ENCODE measurements at regions not wholly inside any gene's neighbourhood (a gene's known extent, or its start where the extent isn't known, plus 50 kb on each side); places are given as distances from the start of the nearest gene placed in this dataset.

DNA sequence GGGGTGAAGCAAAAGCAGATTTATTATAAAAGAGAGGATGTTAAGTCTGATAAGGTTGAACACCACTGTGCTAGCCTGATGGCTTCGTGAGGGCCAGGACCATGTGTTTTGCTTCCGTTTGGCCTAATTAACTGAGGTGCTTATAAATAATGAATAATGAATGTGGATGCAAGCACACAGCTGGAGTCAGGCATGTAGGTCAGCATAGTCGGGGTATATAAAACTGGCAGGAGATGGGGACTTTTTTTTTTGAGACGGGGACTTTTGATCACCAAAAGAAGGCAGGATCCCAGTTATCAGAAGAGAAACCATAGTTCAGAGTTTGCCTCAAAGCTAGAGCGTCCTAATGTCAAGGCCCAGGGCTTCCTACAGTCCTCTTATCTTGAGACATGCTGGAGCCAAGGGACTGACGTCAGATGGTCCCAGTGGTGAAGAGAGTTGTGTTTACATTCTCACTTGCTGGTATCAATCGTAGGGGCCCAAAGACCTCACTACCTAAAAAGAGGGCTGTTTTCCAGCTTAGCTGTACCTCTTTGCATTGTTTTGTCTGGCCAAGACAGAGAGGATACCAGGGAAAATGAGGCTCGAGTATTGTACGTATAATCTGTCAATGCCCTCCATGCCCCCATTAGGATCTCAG is 50.4 kb downstream of the RTL9 start:
- DNase-seq (ENCODE audit: low read depth): no peak

DNA sequence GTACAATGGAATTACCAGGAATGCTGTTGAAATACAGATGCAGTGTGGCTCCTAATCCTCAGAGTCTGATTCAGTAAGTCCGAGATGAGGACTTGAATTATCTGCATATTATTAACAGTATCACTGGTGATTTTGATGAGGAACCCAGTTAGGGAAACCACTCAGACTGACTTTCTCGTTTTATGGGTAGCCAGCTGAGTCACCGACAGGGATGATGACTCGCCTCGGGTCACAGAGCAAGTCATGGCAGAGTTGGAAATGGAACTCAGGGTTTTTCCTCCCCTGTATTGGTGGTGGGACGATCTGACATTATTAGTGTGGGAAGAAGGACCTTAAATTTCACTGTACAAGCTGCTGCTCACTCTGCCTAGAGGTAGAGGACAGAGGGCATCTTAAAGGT is 51.3 kb downstream of the RTL9 start:
- no peak for DNase-seq (ENCODE audit: low read depth)

DNA sequence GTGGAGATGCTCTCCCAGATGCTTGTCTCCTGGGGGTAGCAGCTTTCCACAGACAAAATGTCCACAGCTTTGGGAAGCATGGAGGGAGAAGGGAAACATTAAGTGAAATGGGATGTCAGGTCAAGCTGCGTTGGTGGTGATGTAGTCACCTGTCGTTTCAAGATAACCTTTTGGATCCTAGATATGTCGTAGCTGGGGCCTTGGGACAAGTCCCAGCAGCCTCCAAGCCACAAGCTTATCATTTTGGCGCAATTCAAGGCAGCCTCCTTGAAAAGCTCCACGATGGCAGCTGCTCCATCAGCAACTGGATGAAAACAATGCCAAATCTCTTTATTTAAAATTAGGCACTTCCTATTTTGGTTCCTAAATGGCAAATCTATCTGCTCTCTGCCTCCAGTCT is 52.0 kb downstream of the RTL9 start:
- DNase-seq (ENCODE audit: low read depth): no peak

DNA sequence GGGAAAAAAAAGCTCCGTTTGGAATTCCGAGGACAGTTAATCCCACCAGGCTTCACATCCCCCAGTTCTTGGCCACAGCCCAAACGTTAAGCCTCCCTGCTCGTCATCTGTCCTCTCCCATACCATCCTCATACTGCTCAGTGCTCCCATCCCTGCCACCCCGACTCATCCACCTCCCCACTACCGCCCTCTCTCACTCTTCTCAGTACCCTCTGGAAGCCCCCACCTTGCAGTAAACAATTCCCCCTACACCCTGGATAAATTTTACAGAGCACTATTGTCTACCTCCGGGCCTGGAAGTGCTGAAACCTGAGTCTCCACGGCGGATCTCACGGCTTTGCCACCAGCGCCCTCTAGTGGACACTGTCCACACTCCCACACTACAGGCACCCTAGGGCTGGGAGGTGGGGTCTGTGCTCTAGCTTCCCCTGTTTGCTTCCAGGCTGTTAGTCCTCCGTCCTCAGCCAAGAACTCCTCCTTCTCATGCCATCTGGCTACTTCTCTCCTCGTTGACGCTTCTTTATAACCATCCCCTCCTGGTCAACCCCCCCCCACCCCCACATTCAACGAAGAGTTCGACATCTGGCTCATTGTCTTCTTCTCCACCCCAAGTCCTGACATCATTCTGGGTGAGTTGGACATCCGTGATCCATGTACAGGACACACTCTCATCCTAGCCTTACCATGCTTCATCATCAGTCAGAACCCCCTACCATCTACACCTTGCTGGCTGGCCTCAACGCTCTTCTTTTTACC is 54.5 kb downstream of the RTL9 start:
- DNase-seq (ENCODE audit: low read depth): peak; percentile 32

DNA sequence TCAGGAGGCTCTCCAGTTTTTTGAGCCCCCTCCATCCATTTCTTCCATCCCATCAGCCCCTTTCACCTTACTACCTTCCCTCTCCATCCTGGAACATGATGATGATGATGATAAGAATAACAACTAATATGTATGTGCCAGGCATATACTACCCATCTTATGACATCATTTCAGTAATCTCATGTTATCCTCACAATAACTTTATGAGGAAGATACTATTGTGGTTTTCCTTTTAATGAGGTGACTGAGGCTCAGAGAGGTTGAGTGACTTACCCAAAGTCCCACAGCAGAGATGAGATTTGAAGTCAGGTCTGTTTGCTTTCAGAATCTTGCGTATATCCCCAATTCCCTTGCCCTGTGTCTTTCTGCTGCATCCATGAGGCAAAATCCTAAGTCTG is 55.1 kb downstream of the RTL9 start:
- DNase-seq (ENCODE audit: low read depth): no peak

DNA sequence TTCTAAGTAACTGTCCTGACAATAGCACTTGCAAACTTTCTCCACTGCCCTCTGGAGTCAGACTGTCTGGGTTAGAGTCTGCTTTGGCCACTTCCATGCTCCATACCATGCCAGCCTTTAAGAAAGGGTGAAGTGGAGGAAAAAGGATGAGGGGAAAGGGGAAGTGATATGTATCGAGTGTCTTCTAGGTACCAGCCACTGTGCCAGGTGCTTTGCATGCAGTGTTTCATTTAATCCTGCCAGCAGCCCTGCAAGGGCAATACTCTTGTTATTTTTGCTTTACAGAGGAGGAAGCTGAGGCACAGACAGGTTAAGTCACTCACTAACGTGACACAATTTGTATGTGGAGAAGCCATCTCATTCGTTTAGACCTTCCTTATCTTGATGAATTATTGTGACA is 55.6 kb downstream of the RTL9 start:
- DNase-seq (ENCODE audit: low read depth): no peak

DNA sequence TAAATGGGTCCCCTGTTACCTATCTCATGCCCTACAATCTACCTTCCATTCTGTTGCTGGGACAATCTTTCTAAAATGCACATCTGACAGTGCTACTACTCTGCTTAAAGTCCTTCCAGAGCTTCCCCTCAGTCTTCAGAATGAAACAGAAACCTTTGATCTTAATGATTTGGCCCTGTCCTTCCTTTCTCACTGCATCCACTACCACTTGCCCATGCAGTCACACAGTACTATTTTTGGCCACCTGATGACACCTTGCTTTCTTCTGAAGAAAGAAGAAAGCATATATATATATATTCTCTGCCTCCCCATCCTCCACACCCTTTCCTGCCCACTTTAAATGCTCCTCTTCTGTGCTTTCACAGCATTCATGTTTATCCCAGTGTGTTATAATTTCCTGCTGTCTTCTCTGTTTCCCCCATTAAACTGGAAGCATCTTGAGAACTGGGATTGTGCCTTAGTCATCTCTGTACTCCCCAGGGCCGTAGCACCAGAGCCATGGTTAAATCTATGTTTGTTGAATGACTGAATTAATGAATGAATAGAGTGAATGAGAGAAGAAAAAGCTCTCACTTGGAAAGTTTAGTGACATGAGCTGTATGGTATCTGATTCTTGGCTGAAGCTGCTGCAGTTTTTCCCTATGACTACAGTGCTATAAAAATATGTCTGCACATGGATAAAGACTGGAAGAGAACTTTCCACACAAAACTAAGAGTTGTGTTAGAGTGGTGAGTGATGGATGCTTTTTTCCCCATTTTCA is 56.2 kb downstream of the RTL9 start:
- no peak for DNase-seq (ENCODE audit: low read depth)

DNA sequence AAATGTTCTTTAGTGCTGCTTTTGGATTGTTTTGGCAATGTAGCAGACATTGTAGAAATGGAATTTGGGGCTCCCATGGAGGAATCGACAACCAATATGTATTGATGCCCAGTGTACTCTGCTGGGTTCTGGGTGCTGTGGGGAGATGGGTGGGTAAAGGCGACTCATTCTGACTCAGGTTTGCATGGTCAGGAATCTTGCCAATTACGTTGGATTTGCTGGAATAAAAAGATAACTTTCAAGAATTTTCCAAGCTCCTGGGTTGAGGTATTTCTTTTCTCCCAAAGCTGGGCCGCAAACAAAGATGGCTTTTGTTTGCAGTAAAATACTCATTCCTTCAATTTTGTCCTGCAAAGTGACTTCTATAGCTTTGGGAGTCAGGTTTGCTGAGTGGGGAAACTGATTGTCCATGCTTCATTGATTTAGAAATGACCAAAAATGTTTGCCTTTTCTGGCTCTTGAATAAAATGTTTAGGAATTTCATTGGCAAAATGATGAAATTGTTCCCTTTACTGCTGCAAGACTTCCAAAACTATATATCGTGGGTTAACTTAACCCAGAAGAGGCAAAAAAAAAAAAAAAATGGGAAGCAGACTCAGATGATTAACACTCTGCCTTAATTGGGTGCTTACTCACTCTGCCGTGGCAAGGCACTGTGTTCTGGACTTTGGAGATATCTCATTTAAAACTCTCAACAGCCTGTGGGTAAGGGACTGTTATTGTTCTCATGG is 57.0 kb downstream of the RTL9 start:
- no peak for DNase-seq (ENCODE audit: low read depth)

DNA sequence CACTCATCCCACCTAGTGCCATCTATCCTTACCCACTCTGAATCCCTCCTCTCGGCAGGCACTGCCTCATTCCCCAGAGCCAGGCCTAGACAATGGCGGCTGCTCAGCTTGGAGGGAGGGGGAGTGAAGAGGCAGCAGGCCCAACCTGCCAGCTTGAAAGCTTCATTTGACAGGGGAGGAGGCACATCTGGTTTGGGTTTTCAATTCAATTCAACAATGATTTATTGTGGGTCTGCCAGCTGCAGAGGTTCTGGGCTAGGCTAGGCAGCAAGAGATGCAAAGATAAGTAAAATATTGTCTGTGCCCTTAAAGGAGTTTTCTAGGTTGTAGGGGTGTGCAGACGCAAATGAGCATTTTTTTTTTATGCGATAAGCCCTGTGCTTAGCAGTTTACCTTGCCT is 58.5 kb downstream of the RTL9 start:
- DNase-seq (ENCODE audit: low read depth): no peak

DNA sequence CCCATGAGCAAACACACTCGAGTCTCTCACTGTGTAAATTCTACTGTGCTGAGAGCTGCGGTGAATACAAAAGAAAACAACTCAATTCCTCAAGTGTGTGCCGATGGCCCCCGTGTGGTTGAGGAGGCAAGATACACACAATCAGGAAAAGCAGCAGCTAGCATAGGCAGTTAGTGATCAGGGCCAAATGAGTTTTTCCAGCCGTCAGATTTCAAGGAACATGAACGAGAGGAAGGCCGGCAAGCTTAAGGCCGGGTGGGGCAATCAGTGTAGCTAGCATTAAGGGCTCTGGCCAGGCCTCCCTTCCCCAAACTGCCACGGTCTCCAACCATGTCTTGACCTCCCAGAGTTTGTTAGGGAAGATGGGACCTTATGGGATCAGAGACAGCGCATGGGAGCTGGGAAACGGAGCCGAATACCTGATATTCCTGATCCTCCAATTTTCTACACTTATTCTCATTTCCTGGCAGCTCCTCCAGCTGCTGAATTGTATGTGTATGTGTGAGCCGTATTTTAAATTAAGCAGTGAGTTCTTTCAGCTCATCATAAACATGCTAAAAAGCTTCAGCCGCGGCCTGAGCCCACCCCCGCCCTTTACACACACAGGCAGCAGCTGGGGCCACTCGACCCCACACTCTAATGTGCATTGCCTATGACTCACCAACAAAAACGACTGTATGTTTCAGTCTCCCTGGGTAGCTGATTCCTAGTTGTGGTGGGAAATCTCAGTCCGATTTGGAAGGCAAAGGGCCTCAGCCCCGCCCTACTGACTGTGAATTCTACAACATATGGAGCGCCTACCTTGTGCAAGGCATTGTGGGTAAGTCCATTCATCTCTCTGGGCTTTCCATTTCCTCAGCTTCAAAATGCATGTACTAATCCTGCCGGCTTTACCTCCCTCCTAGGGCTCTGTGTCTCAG is 59.9 kb downstream of the RTL9 start:
- no peak for DNase-seq (ENCODE audit: low read depth)

DNA sequence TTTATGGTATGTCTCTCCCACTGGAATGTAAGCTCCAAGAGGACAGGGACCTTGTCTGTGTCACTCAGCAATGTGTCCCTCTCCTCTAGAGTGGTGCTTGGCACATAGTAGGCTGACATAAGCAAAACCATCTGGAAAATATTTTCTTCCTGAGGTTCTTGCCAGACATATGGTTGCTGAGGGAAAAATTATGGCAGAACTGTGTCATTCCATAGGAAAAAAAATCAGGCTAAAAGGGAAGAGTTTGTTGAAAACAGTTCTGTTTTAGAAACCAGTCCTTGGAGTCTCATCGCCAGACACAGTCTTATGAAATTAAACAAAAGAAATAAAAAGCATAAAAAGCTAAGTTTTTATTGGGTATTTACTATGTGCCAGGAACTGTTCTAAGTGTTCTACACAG is 60.9 kb downstream of the RTL9 start:
- no peak for DNase-seq (ENCODE audit: low read depth)

DNA sequence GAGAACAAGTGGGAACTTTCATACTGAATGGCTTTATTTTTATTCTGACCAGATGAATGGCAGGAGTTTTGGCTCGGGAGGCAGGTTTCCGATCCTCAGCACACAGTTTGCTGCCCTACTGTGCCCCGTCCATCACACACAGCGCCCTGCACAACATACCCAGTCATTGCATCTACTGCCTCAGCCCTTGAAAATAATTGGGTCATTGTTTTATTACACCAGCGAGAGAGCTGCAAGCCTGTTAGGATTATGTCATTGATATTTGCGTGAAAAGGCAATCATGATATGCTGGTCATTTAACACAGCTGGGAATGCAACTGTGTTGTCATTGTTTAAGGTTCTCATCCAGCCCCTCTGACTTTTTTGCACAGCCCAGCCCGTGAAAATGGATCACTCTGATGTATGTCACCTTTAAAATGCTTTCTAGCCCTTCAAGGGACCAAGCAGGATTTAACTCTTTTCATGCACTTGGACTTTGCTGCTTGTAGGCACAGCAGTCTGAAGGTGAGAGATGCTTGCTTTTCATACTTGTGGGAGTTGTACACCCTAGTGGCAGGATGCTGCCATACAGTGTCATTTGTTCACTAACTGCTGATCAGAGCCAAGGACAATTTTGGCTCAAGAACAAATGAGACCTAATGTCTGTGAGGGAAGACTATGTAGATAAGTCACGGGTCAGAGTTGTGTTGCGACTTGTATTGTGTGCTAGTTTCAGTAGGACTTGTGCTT is 62.3 kb downstream of the RTL9 start:
- no peak for DNase-seq (ENCODE audit: low read depth)

DNA sequence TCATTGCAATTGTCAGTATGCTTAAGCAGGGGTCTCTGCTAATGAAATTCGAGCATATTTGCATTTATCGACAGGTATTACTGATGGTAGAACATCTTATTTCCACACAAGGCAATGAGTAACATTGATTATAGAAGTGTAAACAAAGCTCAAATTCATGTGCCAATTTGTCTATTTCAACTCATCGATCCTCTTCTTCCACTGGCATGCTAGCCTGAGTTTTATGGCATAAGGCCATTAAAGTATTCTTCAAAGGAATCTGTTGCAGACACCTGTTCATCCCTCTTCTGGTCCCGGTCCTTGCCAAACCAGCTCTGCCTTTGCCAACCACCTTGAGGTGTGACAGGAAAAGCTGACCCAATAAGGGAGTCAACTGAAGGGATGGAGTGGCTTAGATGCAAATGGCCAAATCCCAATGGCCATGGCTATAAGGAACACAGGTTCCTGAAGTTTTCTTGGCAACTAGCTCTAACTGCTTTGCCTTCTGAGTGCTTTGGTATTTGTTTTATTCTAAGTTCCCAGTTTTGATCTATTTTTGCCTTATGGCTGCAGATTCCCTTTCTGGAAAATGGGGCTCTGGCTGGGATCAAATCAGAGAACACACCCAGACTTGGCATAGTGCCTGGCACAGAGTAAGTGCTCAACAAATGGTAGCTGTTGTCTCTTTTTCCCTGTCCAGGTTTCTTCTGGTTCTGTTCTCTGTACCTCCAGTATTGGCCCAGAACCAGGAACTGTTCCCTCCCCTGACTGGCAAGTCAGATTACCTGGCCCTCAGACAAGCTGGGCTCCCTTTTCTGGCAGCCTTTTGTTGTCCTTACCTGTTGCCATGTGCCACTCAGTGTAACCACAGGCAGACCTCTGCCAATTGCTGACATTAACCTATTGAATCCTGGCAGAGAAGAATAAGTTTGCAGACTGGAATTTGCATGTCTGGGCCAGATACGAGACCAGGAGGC is 63.1 kb downstream of the RTL9 start:
- DNase-seq (ENCODE audit: low read depth): no peak

DNA sequence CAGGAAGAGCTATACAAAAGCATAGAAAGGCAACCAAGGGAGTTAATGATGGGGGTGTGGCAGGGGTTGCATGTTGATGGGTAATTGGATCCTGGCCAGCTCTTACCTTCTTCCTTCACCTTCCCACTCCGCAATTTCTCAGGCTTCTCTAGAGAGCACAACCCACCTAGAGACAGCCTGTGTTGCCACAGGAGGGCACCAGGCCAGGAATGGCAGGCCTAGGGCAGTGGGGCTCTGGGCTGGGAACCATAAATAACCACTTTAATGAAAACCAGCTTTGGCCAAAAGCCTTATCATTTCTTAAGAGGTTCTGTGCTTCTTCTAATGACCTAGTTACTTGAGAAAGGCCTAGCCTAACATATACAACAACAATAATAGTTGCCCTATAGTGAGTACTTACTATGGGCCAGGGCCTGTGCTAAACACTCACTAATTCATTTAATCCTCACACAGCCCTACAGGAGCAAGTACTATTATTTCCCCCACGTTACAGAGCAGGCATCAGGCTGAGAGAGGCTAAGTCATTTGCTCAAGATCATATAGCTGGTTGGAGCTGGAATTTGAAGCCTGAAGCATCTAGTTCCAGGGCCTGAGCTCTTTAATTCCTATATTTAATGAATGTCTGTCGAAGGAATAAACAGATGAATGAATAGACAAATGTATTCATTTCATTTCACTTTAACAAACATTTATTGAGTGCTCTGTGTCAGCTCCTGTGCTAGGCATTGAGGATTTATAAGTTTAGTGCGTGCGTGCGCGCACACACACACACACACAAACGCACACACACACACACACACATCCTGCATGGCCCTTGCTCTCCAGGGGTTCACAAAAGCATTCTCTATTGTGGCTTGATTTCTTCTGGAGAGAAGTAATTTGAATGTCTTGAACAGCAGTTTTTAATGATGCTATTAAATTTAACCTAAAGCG is 66.8 kb downstream of the RTL9 start:
- no peak for DNase-seq (ENCODE audit: low read depth)

DNA sequence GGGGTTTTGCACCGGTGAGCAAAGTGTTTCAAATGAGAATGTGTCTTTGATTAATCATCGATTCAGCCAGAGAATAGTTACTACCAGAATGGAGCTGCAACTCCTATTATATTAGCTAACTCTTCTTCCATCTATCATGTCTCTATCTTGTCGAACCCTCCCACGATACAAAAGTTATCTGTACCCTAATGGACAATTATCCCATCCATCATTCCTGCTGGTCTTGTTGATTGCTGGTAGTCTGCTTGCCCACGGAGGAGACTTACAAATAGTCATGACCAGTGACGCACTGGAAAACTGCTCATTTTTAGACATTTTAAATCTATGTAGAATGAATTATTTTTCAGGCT is 67.5 kb downstream of the RTL9 start:
- no peak for DNase-seq (ENCODE audit: low read depth)

DNA sequence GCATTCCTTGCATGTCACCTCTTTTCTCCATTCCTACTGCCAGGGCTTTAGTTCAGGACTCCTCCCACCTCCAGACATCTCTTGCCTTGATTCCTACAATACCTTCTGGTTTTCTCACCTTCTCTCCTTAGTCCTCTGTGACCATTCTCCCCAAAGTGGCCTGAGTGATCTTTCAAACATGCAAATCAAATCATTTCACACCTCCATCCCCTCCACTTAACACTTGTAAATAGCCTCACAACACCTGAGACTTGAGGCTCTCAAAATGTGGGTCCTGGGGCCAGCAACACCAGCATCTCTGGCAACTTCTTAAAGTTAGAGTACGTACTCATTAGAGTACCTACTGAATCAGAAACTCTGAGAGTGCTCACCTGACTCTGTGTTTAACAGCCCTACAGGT is 68.4 kb downstream of the RTL9 start:
- DNase-seq (ENCODE audit: low read depth): no peak

DNA sequence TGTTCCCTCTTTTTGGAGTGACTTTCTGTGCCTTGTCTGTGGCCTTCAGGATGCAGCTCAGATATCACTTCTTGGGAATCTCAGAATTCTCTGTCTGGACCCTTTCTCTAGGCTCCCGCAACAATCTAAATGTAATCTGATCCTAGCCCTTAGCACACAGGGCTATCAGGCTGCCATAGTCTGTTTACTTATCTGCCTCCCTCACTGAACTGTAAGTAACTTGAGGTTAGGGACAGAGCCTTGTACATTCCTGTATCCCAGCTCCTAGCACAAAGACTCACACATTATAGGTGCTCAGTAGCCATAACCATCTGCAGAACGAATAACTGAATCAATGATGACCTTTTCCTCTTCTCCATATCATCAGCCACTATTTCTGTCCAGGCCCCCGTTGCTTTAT is 69.5 kb downstream of the RTL9 start:
- DNase-seq (ENCODE audit: low read depth): no peak

DNA sequence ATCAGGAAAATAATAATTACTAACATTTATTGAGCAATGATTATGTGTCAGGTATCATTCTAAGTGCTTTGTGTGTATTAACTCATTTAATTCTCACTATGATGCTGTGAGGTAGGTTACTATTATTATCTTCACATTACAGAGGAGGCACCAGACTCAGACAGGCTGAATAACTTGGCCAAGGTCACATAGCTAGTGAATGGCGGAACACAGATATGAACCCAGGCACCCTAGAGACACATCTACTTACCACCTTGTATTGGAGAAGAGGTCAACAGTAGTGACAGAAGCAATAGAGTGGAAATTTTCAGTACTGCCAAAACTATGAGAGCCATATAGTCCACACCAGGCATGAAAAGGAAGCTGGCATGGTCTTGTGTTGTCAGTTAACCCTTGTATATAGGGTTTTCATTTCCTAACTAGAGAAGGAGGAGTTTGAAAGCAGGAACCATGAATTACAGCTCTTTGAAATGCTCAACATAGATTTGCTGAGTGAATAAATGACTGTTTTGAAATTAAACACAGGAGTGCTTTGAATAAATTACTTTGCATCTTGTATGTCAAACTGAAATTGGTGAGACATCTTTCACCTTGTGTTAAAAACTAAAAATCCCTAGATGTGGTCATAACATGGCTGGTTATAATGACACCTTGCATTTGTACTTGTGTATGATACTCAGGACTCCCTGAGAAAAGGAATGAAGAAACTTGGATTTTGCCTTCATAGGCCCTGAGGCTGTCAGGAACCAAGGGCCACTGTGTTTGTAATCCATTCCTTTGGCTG is 71.8 kb downstream of the RTL9 start:
- no peak for DNase-seq (ENCODE audit: low read depth)

Measured in stimulated activated CD8-positive, alpha-beta memory T cell treated with anti-CD3 and anti-CD28 coated beads, Interleukin-15, amount 100 ng/mL, for 24 hours (primary cell).